ENCODE measurements at regions not wholly inside any gene's neighbourhood (a gene's known extent, or its start where the extent isn't known, plus 50 kb on each side); places are given as distances from the start of the nearest gene placed in this dataset.

GRCh38 chr2:62587592-62587991, 81.6 kb upstream of the TMEM17 start:
- FAIRE-seq, result no peak
- Histone ChIP-seq H3K9me3 (ENCODE audit: control insufficient read depth in 2 of 3, insufficient read depth in 1 of 3, low read length in 3 of 3) (no peaks in the 10 kb centered on the region), H3K27ac (ENCODE audit: low read depth in 2 of 2, low read length in 2 of 2) (no peak overlapping the region), H3K36me3 (ENCODE audit: control insufficient read depth in 2 of 3, insufficient read depth in 3 of 3, low read length in 3 of 3) (no peaks in the 10 kb centered on the region), H3K9ac (ENCODE audit: low read length in 3 of 3) (no peak overlapping the region), H3K4me1 (ENCODE audit: control insufficient read depth in 2 of 3, insufficient read depth in 2 of 3, low read depth in 1 of 3, low read length in 3 of 3) (no peaks in the 10 kb centered on the region), H3K27me3 (ENCODE audit: control insufficient read depth, insufficient read depth, low read length) (no peaks in the 10 kb centered on the region), H3K4me3 (ENCODE audit: low read length in 3 of 3) (no peak overlapping the region)
- no peak for DNase-seq
- no peak for TF ChIP-seq CTCF (IDR thresholded peaks at IDR 0.05; ENCODE audit: borderline replicate concordance, extremely low read depth, insufficient read depth)
- intact Hi-C loops (cut with DNase I), result no loop called here

- TF ChIP-seq CTCF (IDR thresholded peaks at IDR 0.05; ENCODE audit: borderline replicate concordance, extremely low read depth, insufficient read depth), result no peak
- Histone ChIP-seq H3K4me3 (ENCODE audit: low read length in 3 of 3) (no peak overlapping the region), H3K27me3 (ENCODE audit: control insufficient read depth, insufficient read depth, low read length) (no peaks in the 10 kb centered on the region), H3K4me1 (ENCODE audit: control insufficient read depth in 2 of 3, insufficient read depth in 2 of 3, low read depth in 1 of 3, low read length in 3 of 3) (no peaks in the 10 kb centered on the region), H3K9me3 (ENCODE audit: control insufficient read depth in 2 of 3, insufficient read depth in 1 of 3, low read length in 3 of 3) (no peaks in the 10 kb centered on the region), H3K36me3 (ENCODE audit: control insufficient read depth in 2 of 3, insufficient read depth in 3 of 3, low read length in 3 of 3) (no peaks in the 10 kb centered on the region), H3K27ac (ENCODE audit: low read depth in 2 of 2, low read length in 2 of 2) (no peak overlapping the region), H3K9ac (ENCODE audit: low read length in 3 of 3) (no peak overlapping the region)
- FAIRE-seq (no peak), DNase-seq (no peak)
- intact Hi-C loops (cut with DNase I), result no loop called here
Observed at GRCh38 chr2:62586981-62587380, 81.0 kb upstream of the TMEM17 start.

- Histone ChIP-seq H3K4me3 (ENCODE audit: low read length in 3 of 3) (no peak overlapping the region), H3K27me3 (ENCODE audit: control insufficient read depth, insufficient read depth, low read length) (no peaks in the 10 kb centered on the region), H3K27ac (ENCODE audit: low read depth in 2 of 2, low read length in 2 of 2) (no peak overlapping the region), H3K36me3 (ENCODE audit: control insufficient read depth in 2 of 3, insufficient read depth in 3 of 3, low read length in 3 of 3) (no peaks in the 10 kb centered on the region), H3K4me1 (ENCODE audit: control insufficient read depth in 2 of 3, insufficient read depth in 2 of 3, low read depth in 1 of 3, low read length in 3 of 3) (peaks cover 0 to 2% (median 0%) of the 10 kb centered on the region in 3 donors), H3K9me3 (ENCODE audit: control insufficient read depth in 2 of 3, insufficient read depth in 1 of 3, low read length in 3 of 3) (no peaks in the 10 kb centered on the region), H3K9ac (ENCODE audit: low read length in 3 of 3) (no peak overlapping the region)
- DNase-seq (no peak), FAIRE-seq (no peak)
- no peak for TF ChIP-seq CTCF (IDR thresholded peaks at IDR 0.05; ENCODE audit: borderline replicate concordance, extremely low read depth, insufficient read depth)
- intact Hi-C loops (cut with DNase I), result no loop called here
Observed at GRCh38 chr2:62578803-62579640, 73.0 kb upstream of the TMEM17 start.
